ENCODE measurements at regions not wholly inside any gene's neighbourhood (a gene's known extent, or its start where the extent isn't known, plus 50 kb on each side); places are given as distances from the start of the nearest gene placed in this dataset.

GRCh38 chr14:44564908-44565307 lies 57.8 kb upstream of the FSCB start:
- no peak for TF ChIP-seq CREB5 (CRISPR knock-in tag; IDR thresholded peaks at IDR 0.05; ENCODE audit: low read depth)
- TF ChIP-seq PATZ1 (CRISPR knock-in tag; IDR thresholded peaks at IDR 0.05; ENCODE audit: borderline replicate concordance), result no peak
- TF ChIP-seq ZFP30 (CRISPR knock-in tag; IDR thresholded peaks at IDR 0.05), result no peak
- no peak for TF ChIP-seq SNAI2 (CRISPR knock-in tag; IDR thresholded peaks at IDR 0.05)
- TF ChIP-seq ARNTL (CRISPR knock-in tag; IDR thresholded peaks at IDR 0.05; ENCODE audit: borderline replicate concordance, low read depth), result no peak
- no peak for TF ChIP-seq ISL1 (CRISPR knock-in tag; IDR thresholded peaks at IDR 0.05)
- TF ChIP-seq TOX (CRISPR knock-in tag; IDR thresholded peaks at IDR 0.05; ENCODE audit: borderline replicate concordance), result no peak
- no peak for TF ChIP-seq ZNF8 (CRISPR knock-in tag; IDR thresholded peaks at IDR 0.05)
- TF ChIP-seq POU6F1 (CRISPR knock-in tag; IDR thresholded peaks at IDR 0.05; ENCODE audit: borderline replicate concordance, low read depth), result no peak
- TF ChIP-seq PPARA (CRISPR knock-in tag; IDR thresholded peaks at IDR 0.05; ENCODE audit: borderline replicate concordance), result no peak
- TF ChIP-seq ZNF70 (CRISPR knock-in tag; IDR thresholded peaks at IDR 0.05), result no peak
- no peak for TF ChIP-seq ZC3H10 (CRISPR knock-in tag; IDR thresholded peaks at IDR 0.05)

Data from SK-N-SH treated with all-trans-retinoic acid at 6 μM for 48 hours (cell line).